GM21619 (cell line): ENCODE measurements at regions not wholly inside any gene's neighbourhood (a gene's known extent, or its start where the extent isn't known, plus 50 kb on each side); places are given as distances from the start of the nearest gene placed in this dataset.

Experiments
- ATAC-seq: cut with Tn5 transposase; IDR thresholded peaks from one replicate; pipeline ENCODE4 v1.9.1; 2021; ENCODE audit not compliant: unreplicated experiment

GRCh38 chr7:17598305-17598704, 299.9 kb downstream of the AHR start:
- ATAC-seq, result no peak

GRCh38 chr7:17598846-17599245, 300.4 kb downstream of the AHR start:
- no peak for ATAC-seq

- no peak for ATAC-seq
Observed at GRCh38 chr7:17599733-17600339, 301.4 kb downstream of the AHR start.

- no peak for ATAC-seq
Observed at GRCh38 chr7:17600340-17600752, 301.9 kb downstream of the AHR start.

- ATAC-seq, result no peak
Observed at GRCh38 chr7:17601921-17602320, 303.5 kb downstream of the AHR start.

GRCh38 chr7:17608114-17608833, 309.8 kb downstream of the AHR start:
- ATAC-seq, result no peak

- ATAC-seq, result no peak
Observed at GRCh38 chr7:17611611-17612010, 313.2 kb downstream of the AHR start.

- no peak for ATAC-seq
Observed at GRCh38 chr7:17613338-17614041, 315.0 kb downstream of the AHR start.

GRCh38 chr7:17617380-17617779, 318.9 kb downstream of the AHR start:
- ATAC-seq, result no peak

GRCh38 chr7:17617857-17618651, 319.6 kb downstream of the AHR start:
- no peak for ATAC-seq

GRCh38 chr7:17618652-17618974, 320.2 kb downstream of the AHR start:
- ATAC-seq, result no peak

- no peak for ATAC-seq
Observed at GRCh38 chr7:17619196-17619818, 320.9 kb downstream of the AHR start.

GRCh38 chr7:17620566-17620965, 319.7 kb downstream of the SNX13 start:
- no peak for ATAC-seq

GRCh38 chr7:17622451-17622850, 317.8 kb downstream of the SNX13 start:
- no peak for ATAC-seq

GRCh38 chr7:17623546-17624185, 316.6 kb downstream of the SNX13 start:
- ATAC-seq, result no peak

- no peak for ATAC-seq
Observed at GRCh38 chr7:17624379-17624778, 315.9 kb downstream of the SNX13 start.

GRCh38 chr7:17625043-17625442, 315.3 kb downstream of the SNX13 start:
- no peak for ATAC-seq

- ATAC-seq, result no peak
Observed at GRCh38 chr7:17626235-17626634, 314.1 kb downstream of the SNX13 start.

GRCh38 chr7:17631061-17631460, 309.2 kb downstream of the SNX13 start:
- ATAC-seq, result no peak

GRCh38 chr7:17632384-17632783, 307.9 kb downstream of the SNX13 start:
- ATAC-seq, result no peak

- ATAC-seq, result no peak
Observed at GRCh38 chr7:17633067-17633466, 307.2 kb downstream of the SNX13 start.
